Astrocyte (in vitro differentiated cells and primary cell): ENCODE measurements at regions not wholly inside any gene's neighbourhood (a gene's known extent, or its start where the extent isn't known, plus 50 kb on each side); places are given as distances from the start of the nearest gene placed in this dataset.

ENCODE experiments used
- DNase-seq: peaks from one replicate; pipeline ENCODE4 v3.0.0-alpha.2; 2010; ENCODE audit warnings: low read depth
- FAIRE-seq: peaks from 2 replicates; lab custom pipeline; 2011; peaks lifted over from hg19 to GRCh38; lab: Jason Lieb, UNC
- H2AFZ ChIP-seq: 2 replicates; pipeline ENCODE4 v1.6.0; 2012; ENCODE audit warnings: low read depth, low read length, inconsistent platforms
- H3K27ac ChIP-seq: 2 replicates; pipeline ENCODE4 v1.5.1; 2011; ENCODE audit warnings: low read depth, low read length, inconsistent platforms
- H3K27me3 ChIP-seq: 2 replicates; pipeline ENCODE4 v1.6.0; 2011; ENCODE audit warnings: low read length, inconsistent platforms; ENCODE audit not compliant: insufficient read depth
- H3K36me3 ChIP-seq: 2 replicates; pipeline ENCODE4 v1.5.1; 2011; ENCODE audit warnings: low read length, inconsistent platforms; ENCODE audit not compliant: insufficient read depth
- H3K4me1 ChIP-seq: 2 replicates; pipeline ENCODE4 v1.5.1; 2011; ENCODE audit warnings: low read length, inconsistent platforms; ENCODE audit not compliant: insufficient read depth
- H3K4me2 ChIP-seq: 2 replicates; pipeline ENCODE4 v1.6.0; 2012; ENCODE audit warnings: low read length, inconsistent platforms
- H3K4me3 ChIP-seq: 2 replicates; pipeline ENCODE4 v1.5.1; 2011; ENCODE audit warnings: low read depth, mild to moderate bottlenecking, low read length, inconsistent platforms; ENCODE audit not compliant: insufficient read depth
- H3K79me2 ChIP-seq: 2 replicates; pipeline ENCODE4 v1.6.0; 2012; ENCODE audit warnings: mild to moderate bottlenecking, low read length, inconsistent platforms; ENCODE audit not compliant: insufficient read depth
- H3K9ac ChIP-seq: 2 replicates; pipeline ENCODE4 v1.6.0; 2012; ENCODE audit warnings: mild to moderate bottlenecking, low read length, inconsistent platforms
- H3K9me3 ChIP-seq: 2 replicates; pipeline ENCODE4 v1.5.1; 2012; ENCODE audit warnings: low read depth, mild to moderate bottlenecking, low read length, inconsistent platforms; ENCODE audit not compliant: insufficient read depth
- H4K20me1 ChIP-seq: 2 replicates; pipeline ENCODE4 v1.6.0; 2012; ENCODE audit warnings: low read length, inconsistent platforms; ENCODE audit not compliant: insufficient read depth
- H3K27ac Mint-ChIP-seq: one replicate; pipeline ENCODE4 v1.8.0; 2021; ENCODE audit warnings: mild to moderate bottlenecking, mixed read lengths; ENCODE audit not compliant: unreplicated experiment
- H3K27me3 Mint-ChIP-seq: one replicate; pipeline ENCODE4 v1.8.0; 2021; ENCODE audit warnings: low read depth, mixed read lengths; ENCODE audit not compliant: unreplicated experiment
- H3K36me3 Mint-ChIP-seq: one replicate; pipeline ENCODE4 v1.8.0; 2021; ENCODE audit warnings: low read depth, mixed read lengths; ENCODE audit not compliant: unreplicated experiment
- H3K4me1 Mint-ChIP-seq: one replicate; pipeline ENCODE4 v1.8.0; 2021; ENCODE audit warnings: low read depth, mixed read lengths; ENCODE audit not compliant: unreplicated experiment
- H3K4me3 Mint-ChIP-seq: one replicate; pipeline ENCODE4 v1.8.0; 2021; ENCODE audit warnings: mild to moderate bottlenecking, moderate library complexity, mixed read lengths; ENCODE audit not compliant: unreplicated experiment
- H3K9me3 Mint-ChIP-seq: one replicate; pipeline ENCODE4 v1.8.0; 2021; ENCODE audit warnings: mild to moderate bottlenecking, mixed read lengths; ENCODE audit not compliant: unreplicated experiment
- CTCF ChIP-seq: IDR thresholded peaks from 2 replicates; pipeline ENCODE4 v1.5.1; 2011; ENCODE audit warnings: low read depth, mild to moderate bottlenecking, inconsistent platforms, low read length, moderate library complexity; ENCODE audit not compliant: insufficient read depth
- EZH2 ChIP-seq: IDR thresholded peaks from 2 replicates; pipeline ENCODE4 v1.6.1; 2012; ENCODE audit warnings: mild to moderate bottlenecking, low read length, inconsistent platforms; ENCODE audit not compliant: insufficient read depth

GRCh38 chr1:34655206-34655874 lies 99.5 kb upstream of the GJB5 start:
- Mint-ChIP-seq H3K9me3 (no peaks in the 10 kb centered on the region), H3K4me1 (peaks cover 2% of the 10 kb centered on the region), H3K27ac (no peak overlapping the region), H3K27me3 (peaks cover 58% of the 10 kb centered on the region), H3K36me3 (no peaks in the 10 kb centered on the region), H3K4me3 (no peak overlapping the region)
- Histone ChIP-seq H3K4me2 (no peak overlapping the region), H3K4me3 (no peak overlapping the region), H3K27me3 (peaks cover 2% of the 10 kb centered on the region), H3K27ac (no peak overlapping the region), H3K9ac (no peak overlapping the region), H3K36me3 (no peaks in the 10 kb centered on the region), H3K79me2 (no peaks in the 10 kb centered on the region), H2AFZ (no peak overlapping the region), H3K4me1 (no peaks in the 10 kb centered on the region), H3K9me3 (no peaks in the 10 kb centered on the region), H4K20me1 (no peaks in the 10 kb centered on the region)
- no peak for DNase-seq
- FAIRE-seq, result no peak
- no peak for TF ChIP-seq EZH2
- no peak for TF ChIP-seq CTCF

- H4K20me1 ChIP-seq, result no peaks in the 10 kb centered on the region
- no peak overlapping the region for H3K4me2 ChIP-seq
- Mint-ChIP-seq H3K27me3 (peaks cover 62% of the 10 kb centered on the region), H3K4me1 (peaks cover 2% of the 10 kb centered on the region), H3K9me3 (no peaks in the 10 kb centered on the region), H3K36me3 (no peaks in the 10 kb centered on the region), H3K4me3 (no peak overlapping the region), H3K27ac (no peak overlapping the region)
- no peaks in the 10 kb centered on the region for H3K36me3 ChIP-seq
- no peaks in the 10 kb centered on the region for H3K9me3 ChIP-seq
- no peak overlapping the region for H2AFZ ChIP-seq
- DNase-seq (no peak), FAIRE-seq (no peak)
- H3K79me2 ChIP-seq, result no peaks in the 10 kb centered on the region
- H3K4me1 ChIP-seq, result no peaks in the 10 kb centered on the region
- TF ChIP-seq EZH2, result no peak
- TF ChIP-seq CTCF, result no peak
- H3K27me3 ChIP-seq, result peaks cover 2% of the 10 kb centered on the region
- no peak overlapping the region for H3K4me3 ChIP-seq
- H3K9ac ChIP-seq, result no peak overlapping the region
- H3K27ac ChIP-seq, result no peak overlapping the region
Measured at GRCh38 chr1:34655875-34656240, 99.0 kb upstream of the GJB5 start.

- Mint-ChIP-seq H3K36me3 (no peaks in the 10 kb centered on the region), H3K9me3 (no peaks in the 10 kb centered on the region), H3K4me3 (no peak overlapping the region), H3K4me1 (peaks cover 2% of the 10 kb centered on the region), H3K27me3 (peaks cover 65% of the 10 kb centered on the region), H3K27ac (no peak overlapping the region)
- no peaks in the 10 kb centered on the region for H3K4me1 ChIP-seq
- H3K79me2 ChIP-seq, result no peaks in the 10 kb centered on the region
- H3K27ac ChIP-seq, result no peak overlapping the region
- FAIRE-seq (no peak), DNase-seq (no peak)
- H3K36me3 ChIP-seq, result no peaks in the 10 kb centered on the region
- H3K4me2 ChIP-seq, result no peak overlapping the region
- no peak overlapping the region for H2AFZ ChIP-seq
- no peak overlapping the region for H3K4me3 ChIP-seq
- H3K9ac ChIP-seq, result no peak overlapping the region
- no peaks in the 10 kb centered on the region for H3K9me3 ChIP-seq
- no peaks in the 10 kb centered on the region for H4K20me1 ChIP-seq
- peaks cover 2% of the 10 kb centered on the region for H3K27me3 ChIP-seq
- TF ChIP-seq CTCF (no peak), EZH2 (no peak)
Measured at GRCh38 chr1:34656299-34656698, 98.5 kb upstream of the GJB5 start.
